ENCODE measurements at regions not wholly inside any gene's neighbourhood (a gene's known extent, or its start where the extent isn't known, plus 50 kb on each side); places are given as distances from the start of the nearest gene placed in this dataset.
"Not testable (repeated sequence)": the region's sequence is repeated elsewhere in the genome, so short reads cannot be mapped to it uniquely, and the experiment has no call there.

DNA sequence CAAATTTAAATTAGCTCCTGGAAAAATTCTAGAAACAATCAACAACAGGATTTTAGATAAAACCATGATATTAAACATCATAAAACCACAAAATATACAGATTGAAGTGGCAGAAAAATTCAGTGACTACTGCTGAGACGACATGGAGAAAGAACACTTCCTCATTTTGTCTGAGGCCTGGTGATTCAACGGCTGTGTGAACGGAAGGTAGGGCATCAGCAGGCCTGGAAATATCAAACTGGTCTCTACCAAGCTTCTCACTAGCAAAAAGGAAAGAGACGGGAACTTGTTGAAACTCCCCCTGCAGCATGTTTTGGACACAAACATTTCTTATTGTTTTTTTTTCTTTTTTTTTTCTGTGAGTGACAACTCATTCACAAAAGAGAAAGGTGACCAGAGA lies 58.0 kb upstream of the AHI1 start:
- WGBS (ENCODE audit: missing lambda C conversion rate): 80% methylated on average over 4 of the region's 4 CpGs
- CTCF ChIA-PET: interaction anchor here (0.6 kb wide), 1 partner anchor 1349 kb away, joined by 3 read pairs; no protein-coding TSS in a partner anchor
- no peak for FAIRE-seq

GRCh38 chr6:135557582-135557981 lies 60.0 kb upstream of the AHI1 start:
- FAIRE-seq (no peak), ATAC-seq (no peak), DNase-seq (ENCODE audit: low read depth in 1 of 2, low spot score in 1 of 2) (no peak)
- TF ChIP-seq MAZ (IDR thresholded peaks at IDR 0.05; ENCODE audit: borderline replicate concordance, low read depth, low read length) (no peak), CBX2 (IDR thresholded peaks at IDR 0.05; ENCODE audit: borderline replicate concordance, low read depth) (no peak), BCL3 (IDR thresholded peaks at IDR 0.05) (no peak), RCOR1 (IDR thresholded peaks at IDR 0.05; ENCODE audit: low read depth, low read length) (no peak), FOSL2 (IDR thresholded peaks at IDR 0.05) (no peak), FOSL2 (CRISPR knock-in tag; IDR thresholded peaks at IDR 0.05) (no peak), SMC3 (IDR thresholded peaks at IDR 0.05) (no peak), HEYL (CRISPR knock-in tag; IDR thresholded peaks at IDR 0.05) (no peak)
- H3K4me1 ChIP-seq: no peaks in the 10 kb centered on the region
- ChIA-PET CTCF (no interaction called here), POLR2A (no interaction called here)
- H3K4me2 ChIP-seq: no peak overlapping the region
- H3K9me3 ChIP-seq: no peaks in the 10 kb centered on the region
- no peak overlapping the region for H3K4me3 ChIP-seq
- WGBS (ENCODE audit: missing lambda C conversion rate): 60% methylated on average over 2 of the region's 2 CpGs
- no peak overlapping the region for H3K27ac ChIP-seq

More for the DNA sequence above, 58.0 kb upstream of the AHI1 start:
- POLR2A ChIA-PET: no interaction called here
- no peak overlapping the region for H3K4me2 ChIP-seq
- H3K27ac ChIP-seq: no peak overlapping the region
- DNase-seq (ENCODE audit: low read depth in 1 of 2, low spot score in 1 of 2) (no peak), ATAC-seq (no peak)
- TF ChIP-seq PBX3 (IDR thresholded peaks at IDR 0.05) (no peak), CBX2 (IDR thresholded peaks at IDR 0.05; ENCODE audit: borderline replicate concordance, low read depth) (no peak), HES2 (IDR thresholded peaks at IDR 0.05) (no peak), NFE2L2 (conservative IDR thresholded peaks at IDR 0.05; ENCODE audit: low read length) (no peak), CEBPB (IDR thresholded peaks at IDR 0.05) (no peak), RARB (CRISPR knock-in tag; IDR thresholded peaks at IDR 0.05) (no peak)
- H3K9me3 ChIP-seq: no peaks in the 10 kb centered on the region
- no peak overlapping the region for H3K4me3 ChIP-seq
- H3K4me1 ChIP-seq: no peaks in the 10 kb centered on the region

DNA sequence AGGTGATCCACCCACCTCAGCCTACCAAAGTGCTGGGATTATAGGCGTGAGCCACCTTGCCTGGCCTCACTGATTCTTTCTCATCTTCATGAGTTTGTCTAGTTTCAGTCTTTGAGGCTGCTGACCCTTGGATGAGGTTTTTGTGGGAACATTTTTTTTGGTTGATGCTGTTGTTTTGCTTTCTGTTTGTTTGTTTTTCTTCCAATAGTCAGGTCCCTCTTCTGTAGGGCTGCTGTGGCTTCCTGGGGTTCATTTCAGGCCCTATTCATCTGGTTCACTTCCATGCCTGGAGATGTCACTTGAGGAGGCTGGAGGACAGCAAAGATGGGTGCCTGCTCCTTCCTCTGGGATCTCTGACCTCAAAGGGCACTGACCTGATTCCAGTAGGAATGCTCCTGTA lies 68.1 kb upstream of the AHI1 start:
- H3K4me3 ChIP-seq; H3K9me3 ChIP-seq; ATAC-seq; H3K4me2 ChIP-seq; POLR2A ChIA-PET; H3K4me1 ChIP-seq; DNase-seq (ENCODE audit: low read depth in 1 of 2, low spot score in 1 of 2); FAIRE-seq; H3K27ac ChIP-seq; CTCF ChIA-PET: not testable (repeated sequence)
- 73% methylated on average over 1 of the region's 1 CpG for WGBS (ENCODE audit: missing lambda C conversion rate)

DNA sequence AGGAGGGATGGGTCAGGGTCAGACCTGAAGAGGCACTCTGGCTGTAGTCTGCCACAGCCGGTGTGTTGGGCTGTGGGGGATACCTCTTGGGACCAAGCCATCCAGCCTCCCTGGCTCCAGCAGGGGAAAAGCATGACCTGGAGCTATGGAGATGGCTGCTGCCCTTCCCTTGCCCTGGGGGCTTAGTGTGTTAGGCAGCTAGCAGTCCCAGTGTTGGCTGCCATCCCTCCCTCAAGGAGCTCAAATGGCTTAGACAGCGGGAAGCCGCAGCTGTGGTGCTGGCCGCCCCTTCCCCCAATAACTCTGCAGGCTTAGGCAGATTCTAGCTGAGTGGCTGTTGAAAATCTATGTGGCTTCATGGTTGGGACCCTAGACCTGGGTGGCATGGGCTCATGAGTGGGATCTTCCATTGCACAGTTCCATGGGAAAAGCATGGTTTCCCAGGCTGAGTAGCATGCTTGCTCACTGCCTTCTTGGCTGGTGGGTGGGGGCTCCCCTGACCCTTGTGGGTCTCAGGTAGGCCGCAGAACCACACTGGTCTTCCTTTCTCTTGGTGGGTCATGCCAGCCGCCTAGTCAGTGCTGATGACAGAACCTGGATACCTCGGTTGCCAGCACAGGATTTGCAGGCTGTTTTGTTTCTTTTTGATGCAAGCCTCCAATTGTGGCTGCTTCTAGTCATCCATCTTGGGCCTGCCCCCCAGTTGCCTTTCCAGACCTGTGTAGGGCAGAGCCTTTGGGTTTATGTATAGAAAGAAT lies 69.0 kb upstream of the AHI1 start:
- no peak overlapping the region for H3K4me2 ChIP-seq
- FAIRE-seq (no peak), DNase-seq (ENCODE audit: low read depth in 1 of 2, low spot score in 1 of 2) (no peak), ATAC-seq (no peak)
- no peak overlapping the region for H3K4me3 ChIP-seq
- H3K4me1 ChIP-seq: no peaks in the 10 kb centered on the region
- TF ChIP-seq MYC (IDR thresholded peaks at IDR 0.05; ENCODE audit: borderline replicate concordance, low read length): no peak
- TF ChIP-seq, protein P1, sequence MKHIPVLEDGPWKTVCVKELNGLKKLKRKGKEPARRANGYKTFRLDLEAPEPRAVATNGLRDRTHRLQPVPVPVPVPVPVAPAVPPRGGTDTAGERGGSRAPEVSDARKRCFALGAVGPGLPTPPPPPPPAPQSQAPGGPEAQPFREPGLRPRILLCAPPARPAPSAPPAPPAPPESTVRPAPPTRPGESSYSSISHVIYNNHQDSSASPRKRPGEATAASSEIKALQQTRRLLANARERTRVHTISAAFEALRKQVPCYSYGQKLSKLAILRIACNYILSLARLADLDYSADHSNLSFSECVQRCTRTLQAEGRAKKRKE (CRISPR knock-in tag; IDR thresholded peaks at IDR 0.05; ENCODE audit: low read depth): no peak
- no peak for TF ChIP-seq FOSL2 (IDR thresholded peaks at IDR 0.05)
- TF ChIP-seq FOSL2 (CRISPR knock-in tag; IDR thresholded peaks at IDR 0.05): no peak
- no peak for TF ChIP-seq SMC3 (IDR thresholded peaks at IDR 0.05)
- no peak for TF ChIP-seq RAD21 (conservative IDR thresholded peaks at IDR 0.05 in 1 of 2, IDR thresholded peaks at IDR 0.05 in 1 of 2)
- TF ChIP-seq MAFK (IDR thresholded peaks at IDR 0.05; ENCODE audit: partially characterized antibody): no peak
- POLR2A ChIA-PET: no interaction called here
- no peak overlapping the region for H3K27ac ChIP-seq
- CTCF ChIA-PET: no interaction called here
- 85% methylated on average over 4 of the region's 7 CpGs for WGBS (ENCODE audit: missing lambda C conversion rate)
- no peaks in the 10 kb centered on the region for H3K9me3 ChIP-seq
